HUDEP-2 (cell line): ENCODE measurements at regions not wholly inside any gene's neighbourhood (a gene's known extent, or its start where the extent isn't known, plus 50 kb on each side); places are given as distances from the start of the nearest gene placed in this dataset.
A peak's percentile ranks its signal among the peaks of the same experiment; 100 is the strongest.

Source experiments
- DNase-seq, 76 experiments: peaks; one replicate each; lab custom pipeline; 2025; ENCODE audit not compliant: unreplicated experiment in 76 of 76; lab: John Stamatoyannopoulos, UW

GRCh38 chr5:117210796-117211195 lies 636.2 kb upstream of the SEMA6A start:
- DNase-seq, result no peak

- DNase-seq, result no peak
Measured at GRCh38 chr5:117209479-117209878, 634.9 kb upstream of the SEMA6A start.

- DNase-seq, result no peak
Measured at GRCh38 chr5:117207088-117207668, 632.6 kb upstream of the SEMA6A start.

- no peak for DNase-seq
Measured at GRCh38 chr5:117205894-117206293, 631.3 kb upstream of the SEMA6A start.

GRCh38 chr5:117204926-117205869 lies 630.6 kb upstream of the SEMA6A start:
- DNase-seq, result peak in 11 of 76 experiments; percentile 2 to 41 (median 10)

GRCh38 chr5:117204404-117204803 lies 629.8 kb upstream of the SEMA6A start:
- no peak for DNase-seq

GRCh38 chr5:117203584-117203983 lies 629.0 kb upstream of the SEMA6A start:
- DNase-seq, result no peak

GRCh38 chr5:117201001-117201400 lies 626.4 kb upstream of the SEMA6A start:
- no peak for DNase-seq

GRCh38 chr5:117195076-117195475 lies 620.5 kb upstream of the SEMA6A start:
- DNase-seq, result no peak

- DNase-seq, result no peak
Measured at GRCh38 chr5:117191251-117191650, 616.6 kb upstream of the SEMA6A start.

- no peak for DNase-seq
Measured at GRCh38 chr5:117189784-117190183, 615.2 kb upstream of the SEMA6A start.

- DNase-seq, result no peak
Measured at GRCh38 chr5:117188211-117188610, 613.6 kb upstream of the SEMA6A start.

- no peak for DNase-seq
Measured at GRCh38 chr5:117186751-117187150, 612.1 kb upstream of the SEMA6A start.

- no peak for DNase-seq
Measured at GRCh38 chr5:117183326-117183725, 608.7 kb upstream of the SEMA6A start.

GRCh38 chr5:117182104-117182503 lies 607.5 kb upstream of the SEMA6A start:
- no peak for DNase-seq

- no peak for DNase-seq
Measured at GRCh38 chr5:117177302-117177701, 602.7 kb upstream of the SEMA6A start.

GRCh38 chr5:117165068-117165467 lies 590.4 kb upstream of the SEMA6A start:
- no peak for DNase-seq

- DNase-seq, result no peak
Measured at GRCh38 chr5:117161718-117162335, 587.2 kb upstream of the SEMA6A start.

- DNase-seq, result no peak
Measured at GRCh38 chr5:117160391-117160790, 585.8 kb upstream of the SEMA6A start.

- no peak for DNase-seq
Measured at GRCh38 chr5:117149312-117149711, 574.7 kb upstream of the SEMA6A start.

GRCh38 chr5:117144086-117144485 lies 569.5 kb upstream of the SEMA6A start:
- DNase-seq, result no peak

GRCh38 chr5:117143406-117143805 lies 568.8 kb upstream of the SEMA6A start:
- DNase-seq, result no peak
